HepG2 (cell line): ENCODE measurements at regions not wholly inside any gene's neighbourhood (a gene's known extent, or its start where the extent isn't known, plus 50 kb on each side); places are given as distances from the start of the nearest gene placed in this dataset.

Experiments used
- ATAC-seq: fragments of 200-7000 bp; cut with Tn5 transposase; 3 replicates; pipeline ENCODE4 v1.9.1; 2020; ENCODE audit warnings: mild to moderate bottlenecking, moderate library complexity
- BruUV-seq: library from RNA; stranded (reverse); fragments of 400-500 nt; replicated peaks from 2 replicates; lab custom pipeline; 2021; lab: Mats Ljungman, UMichigan
- CTCF ChIA-PET: fragments of 300-600 bp; formaldehyde crosslinking; extraction: SDS; loops from one replicate; lab custom pipeline; 2021; ENCODE audit warnings: low total read pairs, inconsistent platforms, low intra/inter-chr PET ratio; lab: Yijun Ruan, JAX
- POLR2A ChIA-PET: fragments of 350-600 bp; sonication (Branson Sonifier 250); formaldehyde crosslinking; loops from one replicate; lab custom pipeline; 2020; ENCODE audit warnings: antibody characterized with exemption, inconsistent platforms; lab: Yijun Ruan, JAX
- DNase-seq: peaks from one replicate; pipeline ENCODE4 v3.0.0-alpha.2; 2015; ENCODE audit warnings: low spot score
- FAIRE-seq: peaks from 3 replicates; lab custom pipeline; 2011; peaks lifted over from hg19 to GRCh38; lab: Jason Lieb, UNC
- H2AFZ ChIP-seq: one replicate; pipeline ENCODE4 v1.6.1; 2011; ENCODE audit warnings: low read length, inconsistent platforms
- H3K27ac ChIP-seq: fragments of 300-600 bp; 3 replicates; pipeline ENCODE4 v1.8.0; 2011; ENCODE audit warnings: mixed run types, mild to moderate bottlenecking, mixed read lengths, low read length, inconsistent platforms; ENCODE audit not compliant: insufficient read depth; ENCODE audit errors: extremely low read length
- H3K27me3 ChIP-seq, 2 experiments: fragments of 200-600 bp in 1 of 2; 2 replicates in 1 of 2; 3 replicates in 1 of 2; pipeline versions ENCODE4 v1.6.0 to v1.8.0; 2011; ENCODE audit warnings: low read length in 2 of 2, mild to moderate bottlenecking in 2 of 2, moderate library complexity in 2 of 2, inconsistent platforms in 1 of 2; ENCODE audit not compliant: insufficient read depth in 2 of 2, control insufficient read depth in 1 of 2
- H3K36me3 ChIP-seq, 2 experiments: fragments of 200-600 bp in 1 of 2; replicated peaks in 1 of 2; 2 replicates in 1 of 2; 3 replicates in 1 of 2; pipeline versions ENCODE4 v1.5.1 to v1.8.0; 2011; ENCODE audit warnings: low read length in 2 of 2, inconsistent platforms in 1 of 2; ENCODE audit not compliant: insufficient read depth in 2 of 2, control insufficient read depth in 1 of 2
- H3K4me1 ChIP-seq: 2 replicates; pipeline ENCODE4 v1.5.1; 2012; ENCODE audit warnings: low read length, inconsistent platforms; ENCODE audit not compliant: insufficient read depth
- H3K4me2 ChIP-seq: 2 replicates; pipeline ENCODE4 v1.6.0; 2011; ENCODE audit warnings: low read depth, low read length, inconsistent platforms
- H3K4me3 ChIP-seq, 3 experiments: fragments of 200-600 bp in 1 of 3; sonication (generic), shearing (Covaris generic) in 1 of 3; replicated peaks in 1 of 3; 2 replicates each; pipeline ENCODE4 v1.5.1; 2011 to 2016; ENCODE audit warnings: low read length in 3 of 3, inconsistent platforms in 2 of 3, low read depth in 2 of 3, mild to moderate bottlenecking in 2 of 3, control low read depth in 1 of 3, mixed read lengths in 1 of 3; ENCODE audit not compliant: insufficient read depth in 1 of 3
- H3K79me2 ChIP-seq: one replicate; pipeline ENCODE4 v1.6.1; 2011; ENCODE audit warnings: low read length, inconsistent platforms; ENCODE audit not compliant: insufficient read depth
- H3K9ac ChIP-seq: 2 replicates; pipeline ENCODE4 v1.6.0; 2011; ENCODE audit warnings: mild to moderate bottlenecking, low read depth, low read length, inconsistent platforms; ENCODE audit not compliant: insufficient read depth
- H3K9me3 ChIP-seq: 2 replicates; pipeline ENCODE4 v1.5.1; 2012; ENCODE audit warnings: mild to moderate bottlenecking, low read length
- H4K20me1 ChIP-seq: 2 replicates; pipeline ENCODE4 v1.6.0; 2011; ENCODE audit warnings: inconsistent platforms, mild to moderate bottlenecking, low read length, moderate library complexity; ENCODE audit not compliant: insufficient read depth
- CAMTA2 ChIP-seq: sonication (generic); formaldehyde crosslinking; IDR thresholded peaks from 2 replicates; pipeline ENCODE4 v1.4.0; 2020; ENCODE audit warnings: mild to moderate bottlenecking, missing genetic modification reagents, borderline replicate concordance
- ZNF646 ChIP-seq: sonication (generic); formaldehyde crosslinking; IDR thresholded peaks from 2 replicates; pipeline ENCODE4 v1.9.0; 2021; ENCODE audit warnings: mild to moderate bottlenecking, missing genetic modification reagents
- WGBS: methylation state at CpG from one replicate; pipeline ENCODE4 v1.1.6; 2017; ENCODE audit warnings: low lambda C conversion rate; 5-methylcytosine and 5-hydroxymethylcytosine counted together
- in situ Hi-C: cut with HindIII; loops from 2 replicates; pipeline ENCODE4 v1.10.0; 2017; ENCODE audit warnings: low pct_unique_long_range_greater_than_20kb; ENCODE audit not compliant: extremely low pct_ligation_motif_present
- intact Hi-C: fragments of 100-400 bp; cut with micrococcal nuclease; formaldehyde crosslinking; loops from one replicate; pipeline ENCODE4 v1.10.0; 2022; ENCODE audit not compliant: unreplicated experiment
- TF ChIP-seq, protein P1 (sequence below): sonication (generic); formaldehyde crosslinking; IDR thresholded peaks from 2 replicates; pipeline ENCODE4 v1.4.0; 2020; ENCODE audit warnings: missing genetic modification reagents

DNA sequence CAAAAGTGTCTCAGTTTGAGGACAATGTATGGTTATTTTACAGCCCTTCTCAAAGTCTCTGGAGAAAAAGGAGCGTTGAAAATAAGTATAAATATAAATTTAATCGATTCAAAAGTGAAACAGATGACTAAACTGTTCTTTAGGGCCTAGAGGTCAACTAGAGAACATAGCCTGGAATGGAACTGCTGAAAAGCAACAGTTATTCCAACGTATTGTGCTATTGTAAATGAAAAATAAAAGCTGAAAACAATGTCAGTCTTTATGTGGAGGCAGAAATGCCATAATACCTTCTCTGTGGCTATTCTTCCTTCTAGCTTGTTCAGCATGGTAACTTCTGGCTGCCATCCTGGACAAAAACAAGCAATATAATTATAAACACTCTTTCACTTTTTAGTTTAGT is 362.5 kb downstream of the ARL4A start:
- Histone ChIP-seq H3K9ac (no peak overlapping the region), H3K79me2 (no peaks in the 10 kb centered on the region), H3K9me3 (no peaks in the 10 kb centered on the region), H2AFZ (no peak overlapping the region), H3K27ac (no peak overlapping the region), H3K4me2 (no peak overlapping the region), H3K36me3 (no peaks in the 10 kb centered on the region), H3K27me3 (no peaks in the 10 kb centered on the region), H4K20me1 (no peaks in the 10 kb centered on the region), H3K4me1 (0 out of 2 replicates have a peak, but pooled peaks cover 10% of the 10 kb centered on the region), H3K4me3 (no peak overlapping the region)
- CTCF ChIA-PET, result no interaction called here
- no TSS peak for BruUV-seq
- in situ Hi-C loops, result no loop called here
- POLR2A ChIA-PET, result no interaction called here
- 73% methylated on average over 3 of the region's 3 CpGs for WGBS
- DNase-seq (no peak), FAIRE-seq (no peak), ATAC-seq (no peak)
- intact Hi-C loops, result no loop called here
- TF ChIP-seq ZNF646 (CRISPR knock-in tag), result no peak
- TF ChIP-seq, protein P1, sequence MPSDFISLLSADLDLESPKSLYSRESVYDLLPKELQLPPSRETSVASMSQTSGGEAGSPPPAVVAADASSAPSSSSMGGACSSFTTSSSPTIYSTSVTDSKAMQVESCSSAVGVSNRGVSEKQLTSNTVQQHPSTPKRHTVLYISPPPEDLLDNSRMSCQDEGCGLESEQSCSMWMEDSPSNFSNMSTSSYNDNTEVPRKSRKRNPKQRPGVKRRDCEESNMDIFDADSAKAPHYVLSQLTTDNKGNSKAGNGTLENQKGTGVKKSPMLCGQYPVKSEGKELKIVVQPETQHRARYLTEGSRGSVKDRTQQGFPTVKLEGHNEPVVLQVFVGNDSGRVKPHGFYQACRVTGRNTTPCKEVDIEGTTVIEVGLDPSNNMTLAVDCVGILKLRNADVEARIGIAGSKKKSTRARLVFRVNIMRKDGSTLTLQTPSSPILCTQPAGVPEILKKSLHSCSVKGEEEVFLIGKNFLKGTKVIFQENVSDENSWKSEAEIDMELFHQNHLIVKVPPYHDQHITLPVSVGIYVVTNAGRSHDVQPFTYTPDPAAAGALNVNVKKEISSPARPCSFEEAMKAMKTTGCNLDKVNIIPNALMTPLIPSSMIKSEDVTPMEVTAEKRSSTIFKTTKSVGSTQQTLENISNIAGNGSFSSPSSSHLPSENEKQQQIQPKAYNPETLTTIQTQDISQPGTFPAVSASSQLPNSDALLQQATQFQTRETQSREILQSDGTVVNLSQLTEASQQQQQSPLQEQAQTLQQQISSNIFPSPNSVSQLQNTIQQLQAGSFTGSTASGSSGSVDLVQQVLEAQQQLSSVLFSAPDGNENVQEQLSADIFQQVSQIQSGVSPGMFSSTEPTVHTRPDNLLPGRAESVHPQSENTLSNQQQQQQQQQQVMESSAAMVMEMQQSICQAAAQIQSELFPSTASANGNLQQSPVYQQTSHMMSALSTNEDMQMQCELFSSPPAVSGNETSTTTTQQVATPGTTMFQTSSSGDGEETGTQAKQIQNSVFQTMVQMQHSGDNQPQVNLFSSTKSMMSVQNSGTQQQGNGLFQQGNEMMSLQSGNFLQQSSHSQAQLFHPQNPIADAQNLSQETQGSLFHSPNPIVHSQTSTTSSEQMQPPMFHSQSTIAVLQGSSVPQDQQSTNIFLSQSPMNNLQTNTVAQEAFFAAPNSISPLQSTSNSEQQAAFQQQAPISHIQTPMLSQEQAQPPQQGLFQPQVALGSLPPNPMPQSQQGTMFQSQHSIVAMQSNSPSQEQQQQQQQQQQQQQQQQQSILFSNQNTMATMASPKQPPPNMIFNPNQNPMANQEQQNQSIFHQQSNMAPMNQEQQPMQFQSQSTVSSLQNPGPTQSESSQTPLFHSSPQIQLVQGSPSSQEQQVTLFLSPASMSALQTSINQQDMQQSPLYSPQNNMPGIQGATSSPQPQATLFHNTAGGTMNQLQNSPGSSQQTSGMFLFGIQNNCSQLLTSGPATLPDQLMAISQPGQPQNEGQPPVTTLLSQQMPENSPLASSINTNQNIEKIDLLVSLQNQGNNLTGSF (CRISPR knock-in tag), result no peak
- no peak for TF ChIP-seq CAMTA2 (CRISPR knock-in tag)
- TF ChIP-seq, all 625 proteins: peak for 0
